ENCODE measurements at regions not wholly inside any gene's neighbourhood (a gene's known extent, or its start where the extent isn't known, plus 50 kb on each side); places are given as distances from the start of the nearest gene placed in this dataset.
A peak's percentile ranks its signal among the peaks of the same experiment; 100 is the strongest.
"Not testable (repeated sequence)": the region's sequence is repeated elsewhere in the genome, so short reads cannot be mapped to it uniquely, and the experiment has no call there.

GRCh38 chr12:67716817-67717216 is 68.3 kb downstream of the DYRK2 start:
- no peak for TF ChIP-seq EP300 (IDR thresholded peaks at IDR 0.05)
- TF ChIP-seq CTCF (IDR thresholded peaks at IDR 0.05) = no peak
- TF ChIP-seq POLR2A (IDR thresholded peaks at IDR 0.05) = no peak
- 21 to 45% (median 38%) methylated on average over 1 of the region's 1 CpG for WGBS, 3 donors

GRCh38 chr12:67719303-67719702 is 70.8 kb downstream of the DYRK2 start:
- H3K9me3 ChIP-seq; H3K27me3 ChIP-seq; H3K4me3 ChIP-seq; intact Hi-C loops (cut with DNase I); DNase-seq; H3K27ac ChIP-seq; H3K36me3 ChIP-seq; H3K4me1 ChIP-seq (ENCODE audit: insufficient read depth): not testable (repeated sequence)
- WGBS, 3 donors = 58 to 77% (median 65%) methylated on average over 9 to 23 of the region's 30 CpGs

More at GRCh38 chr12:67716817-67717216, 68.3 kb downstream of the DYRK2 start:
- Histone ChIP-seq H3K9me3 (no peaks in the 10 kb centered on the region), H3K27ac (no peak overlapping the region), H3K4me3 (no peak overlapping the region), H3K27me3 (no peaks in the 10 kb centered on the region), H3K36me3 (no peaks in the 10 kb centered on the region), H3K4me1 (ENCODE audit: insufficient read depth) (peaks cover 5% of the 10 kb centered on the region)
- DNase-seq = no peak
- intact Hi-C loops (cut with DNase I) = no loop called here

DNA sequence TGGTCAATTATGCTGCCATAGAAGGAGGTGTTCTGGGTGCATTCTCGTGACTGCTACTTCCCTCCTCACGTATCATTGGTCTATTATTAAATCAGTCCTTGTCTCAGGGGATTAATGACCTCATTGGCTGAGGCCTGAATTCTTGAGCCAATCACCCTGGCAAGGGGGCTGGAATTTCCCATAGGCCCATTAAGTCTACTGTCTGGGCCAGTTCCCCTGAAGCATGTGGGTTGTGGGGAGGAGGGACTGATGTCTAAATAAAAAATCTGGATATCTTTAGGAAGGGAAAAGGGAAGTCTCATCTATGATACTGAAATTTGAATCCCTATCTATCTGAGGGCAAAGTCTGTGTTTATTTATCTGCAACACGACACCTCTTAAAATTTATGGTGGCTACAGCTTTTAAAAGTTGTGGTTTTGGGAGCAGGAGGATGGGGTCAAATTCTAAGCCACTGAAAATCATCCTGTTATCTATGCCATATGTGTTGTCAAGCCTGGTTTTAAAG is 71.9 kb downstream of the DYRK2 start:
- no peak overlapping the region for H3K27ac ChIP-seq
- intact Hi-C loops (cut with DNase I) = no loop called here
- TF ChIP-seq EP300 (IDR thresholded peaks at IDR 0.05) (no peak), POLR2A (IDR thresholded peaks at IDR 0.05) (no peak), CTCF (IDR thresholded peaks at IDR 0.05) (no peak)
- no peak overlapping the region for H3K4me3 ChIP-seq
- WGBS, 3 donors = 50 to 78% (median 78%) methylated on average over 3 of the region's 3 CpGs
- no peak for DNase-seq
- H3K4me1 ChIP-seq (ENCODE audit: insufficient read depth) = peaks cover 5% of the 10 kb centered on the region
- no peaks in the 10 kb centered on the region for H3K9me3 ChIP-seq
- no peaks in the 10 kb centered on the region for H3K27me3 ChIP-seq
- no peaks in the 10 kb centered on the region for H3K36me3 ChIP-seq

GRCh38 chr12:67721248-67721647 is 72.7 kb downstream of the DYRK2 start:
- no peak overlapping the region for H3K4me3 ChIP-seq
- no peak overlapping the region for H3K27ac ChIP-seq
- TF ChIP-seq EP300 (IDR thresholded peaks at IDR 0.05) (no peak), CTCF (IDR thresholded peaks at IDR 0.05) (no peak), POLR2A (IDR thresholded peaks at IDR 0.05) (no peak)
- H3K9me3 ChIP-seq = no peaks in the 10 kb centered on the region
- intact Hi-C loops (cut with DNase I) = no loop called here
- peak in 4 of 5 donors; percentile 7 to 52 (median 18) for DNase-seq
- no peaks in the 10 kb centered on the region for H3K36me3 ChIP-seq
- 1 to 17% (median 3%) methylated on average over 4 of the region's 4 CpGs for WGBS, 3 donors
- H3K27me3 ChIP-seq = no peaks in the 10 kb centered on the region
- peaks cover 5% of the 10 kb centered on the region for H3K4me1 ChIP-seq (ENCODE audit: insufficient read depth)

- Histone ChIP-seq H3K36me3 (no peaks in the 10 kb centered on the region), H3K27me3 (no peaks in the 10 kb centered on the region), H3K4me1 (ENCODE audit: insufficient read depth) (peaks cover 5% of the 10 kb centered on the region), H3K27ac (no peak overlapping the region), H3K4me3 (no peak overlapping the region), H3K9me3 (no peaks in the 10 kb centered on the region)
- 89 to 94% (median 93%) methylated on average over 1 of the region's 1 CpG for WGBS, 3 donors
- no peak for TF ChIP-seq CTCF (IDR thresholded peaks at IDR 0.05)
- no peak for TF ChIP-seq POLR2A (IDR thresholded peaks at IDR 0.05)
- TF ChIP-seq EP300 (IDR thresholded peaks at IDR 0.05) = no peak
- no peak for DNase-seq
- intact Hi-C loops (cut with DNase I) = no loop called here
Observed at GRCh38 chr12:67722296-67722695, 73.8 kb downstream of the DYRK2 start.

Measured in ovary (tissue), 7 donors.